GM19023 (cell line): ENCODE measurements at regions not wholly inside any gene's neighbourhood (a gene's known extent, or its start where the extent isn't known, plus 50 kb on each side); places are given as distances from the start of the nearest gene placed in this dataset.

Source experiments
- ATAC-seq: cut with Tn5 transposase; IDR thresholded peaks from one replicate; pipeline ENCODE4 v1.9.1; 2021; ENCODE audit warnings: mild to moderate bottlenecking, moderate library complexity; ENCODE audit not compliant: unreplicated experiment

GRCh38 chr1:34406833-34407539, 230.3 kb downstream of the C1orf94 start:
- ATAC-seq = no peak

GRCh38 chr1:34408011-34408410, 231.3 kb downstream of the C1orf94 start:
- no peak for ATAC-seq

GRCh38 chr1:34409689-34410229, 233.1 kb downstream of the C1orf94 start:
- no peak for ATAC-seq

GRCh38 chr1:34412598-34413370, 236.1 kb downstream of the C1orf94 start:
- no peak for ATAC-seq

GRCh38 chr1:34415140-34415539, 238.4 kb downstream of the C1orf94 start:
- ATAC-seq = no peak

GRCh38 chr1:34418166-34418565, 241.5 kb downstream of the C1orf94 start:
- ATAC-seq = no peak

- ATAC-seq = no peak
Observed at GRCh38 chr1:34419663-34420136, 243.0 kb downstream of the C1orf94 start.

GRCh38 chr1:34425046-34425445, 248.3 kb downstream of the C1orf94 start:
- ATAC-seq = no peak

- no peak for ATAC-seq
Observed at GRCh38 chr1:34425785-34426184, 249.1 kb downstream of the C1orf94 start.

- ATAC-seq = no peak
Observed at GRCh38 chr1:34426325-34426896, 249.7 kb downstream of the C1orf94 start.

GRCh38 chr1:34427170-34427569, 250.5 kb downstream of the C1orf94 start:
- ATAC-seq = no peak

- ATAC-seq = no peak
Observed at GRCh38 chr1:34433099-34433498, 256.4 kb downstream of the C1orf94 start.

- ATAC-seq = no peak
Observed at GRCh38 chr1:34436836-34437235, 260.1 kb downstream of the C1orf94 start.

- ATAC-seq = no peak
Observed at GRCh38 chr1:34441259-34442069, 264.8 kb downstream of the C1orf94 start.

GRCh38 chr1:34444516-34444915, 267.8 kb downstream of the C1orf94 start:
- no peak for ATAC-seq

- ATAC-seq = no peak
Observed at GRCh38 chr1:34450325-34450724, 273.6 kb downstream of the C1orf94 start.

- no peak for ATAC-seq
Observed at GRCh38 chr1:34452451-34452850, 275.7 kb downstream of the C1orf94 start.

- no peak for ATAC-seq
Observed at GRCh38 chr1:34455121-34455520, 278.4 kb downstream of the C1orf94 start.

GRCh38 chr1:34460193-34460592, 283.5 kb downstream of the C1orf94 start:
- ATAC-seq = no peak

- no peak for ATAC-seq
Observed at GRCh38 chr1:34470401-34470800, 284.4 kb upstream of the GJB5 start.

GRCh38 chr1:34474566-34474965, 280.3 kb upstream of the GJB5 start:
- no peak for ATAC-seq
